Activated naive CD8-positive, alpha-beta T cell treated with anti-CD3 and anti-CD28 coated beads, Interleukin-2, amount 50 U/mL, for 16 hours (primary cell): ENCODE measurements at regions not wholly inside any gene's neighbourhood (a gene's known extent, or its start where the extent isn't known, plus 50 kb on each side); places are given as distances from the start of the nearest gene placed in this dataset.
"Not testable (repeated sequence)": the region's sequence is repeated elsewhere in the genome, so short reads cannot be mapped to it uniquely, and the experiment has no call there.

Source experiments
- DNase-seq: peaks from one replicate; pipeline ENCODE4 v3.0.0-alpha.2; 2020; ENCODE audit warnings: low read depth, low spot score

GRCh38 chr1:101547357-101547756 lies 310.5 kb downstream of the S1PR1 start:
- DNase-seq: no peak

GRCh38 chr1:101548376-101548775 lies 311.6 kb downstream of the S1PR1 start:
- DNase-seq: no peak

GRCh38 chr1:101550581-101550980 lies 313.8 kb downstream of the S1PR1 start:
- DNase-seq: no peak

- DNase-seq: no peak
These were observed 330.2 kb downstream of the S1PR1 start for GRCh38 chr1:101566883-101567538.

GRCh38 chr1:101567582-101568189 lies 330.9 kb downstream of the S1PR1 start:
- peak; percentile 9 for DNase-seq

GRCh38 chr1:101587741-101588140 lies 350.9 kb downstream of the S1PR1 start:
- DNase-seq: no peak

GRCh38 chr1:101588677-101589076 lies 351.9 kb downstream of the S1PR1 start:
- DNase-seq: no peak

- no peak for DNase-seq
These were observed 356.0 kb downstream of the S1PR1 start for GRCh38 chr1:101592845-101593244.

GRCh38 chr1:101595881-101596374 lies 359.1 kb downstream of the S1PR1 start:
- no peak for DNase-seq

- not testable (repeated sequence) for DNase-seq
These were observed 363.8 kb downstream of the S1PR1 start for GRCh38 chr1:101600615-101601014.

- DNase-seq: no peak
These were observed 366.9 kb downstream of the S1PR1 start for GRCh38 chr1:101603726-101604125.

- no peak for DNase-seq
These were observed 369.1 kb downstream of the S1PR1 start for GRCh38 chr1:101605878-101606277.

GRCh38 chr1:101613546-101613945 lies 376.7 kb downstream of the S1PR1 start:
- no peak for DNase-seq

GRCh38 chr1:101618900-101619299 lies 377.8 kb downstream of the OLFM3 start:
- no peak for DNase-seq

GRCh38 chr1:101632548-101633272 lies 364.0 kb downstream of the OLFM3 start:
- DNase-seq: no peak

- DNase-seq: no peak
These were observed 350.9 kb downstream of the OLFM3 start for GRCh38 chr1:101645810-101646209.

- DNase-seq: no peak
These were observed 344.2 kb downstream of the OLFM3 start for GRCh38 chr1:101652484-101652883.

GRCh38 chr1:101653482-101653946 lies 343.2 kb downstream of the OLFM3 start:
- DNase-seq: no peak

- DNase-seq: no peak
These were observed 332.0 kb downstream of the OLFM3 start for GRCh38 chr1:101664726-101665125.

GRCh38 chr1:101667761-101668160 lies 329.0 kb downstream of the OLFM3 start:
- DNase-seq: no peak

GRCh38 chr1:101683136-101683535 lies 313.6 kb downstream of the OLFM3 start:
- no peak for DNase-seq

- no peak for DNase-seq
These were observed 313.2 kb downstream of the OLFM3 start for GRCh38 chr1:101683561-101683960.

GRCh38 chr1:101697072-101697471 lies 299.7 kb downstream of the OLFM3 start:
- no peak for DNase-seq
